MM.1S (cell line): ENCODE measurements at regions not wholly inside any gene's neighbourhood (a gene's known extent, or its start where the extent isn't known, plus 50 kb on each side); places are given as distances from the start of the nearest gene placed in this dataset.

Source experiments
- CTCF ChIP-seq: fragments of 300-600 bp; sonication (generic); IDR thresholded peaks from 2 replicates; pipeline ENCODE4 v1.5.1; 2016; ENCODE audit warnings: antibody characterized with exemption, low read length, mixed read lengths
- EZH2 ChIP-seq: fragments of 300-600 bp; sonication (generic); optimal IDR thresholded peaks from 2 replicates; pipeline ENCODE3; 2017; ENCODE audit warnings: low read depth, mild to moderate bottlenecking, antibody characterized with exemption, low read length, mixed read lengths

DNA sequence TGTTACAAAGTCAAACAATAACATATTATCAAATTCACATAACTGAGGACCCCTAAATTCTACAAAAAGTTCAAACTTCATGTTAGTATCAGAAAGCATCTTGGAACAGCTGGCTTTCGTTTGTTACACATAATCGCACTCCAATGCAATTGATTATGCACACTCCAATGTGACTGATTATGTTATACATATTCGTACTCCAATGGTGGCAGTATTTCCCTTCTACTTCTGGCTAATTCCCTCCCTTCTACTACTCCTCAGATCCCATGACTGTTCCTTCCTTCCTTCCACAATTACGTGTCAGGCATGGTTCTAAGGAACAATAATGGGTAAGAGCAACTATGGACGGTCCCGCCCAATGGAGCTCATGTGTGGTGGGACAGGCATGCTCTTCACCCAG lies 137.1 kb upstream of the CCDC150 start:
- TF ChIP-seq CTCF (no peak), EZH2 (no peak)
